Stimulated activated CD8-positive, alpha-beta memory T cell treated with anti-CD3 and anti-CD28 coated beads, Interleukin-7, amount 100 ng/mL, for 4 hours (primary cell): ENCODE measurements at regions not wholly inside any gene's neighbourhood (a gene's known extent, or its start where the extent isn't known, plus 50 kb on each side); places are given as distances from the start of the nearest gene placed in this dataset.
"Not testable (repeated sequence)": the region's sequence is repeated elsewhere in the genome, so short reads cannot be mapped to it uniquely, and the experiment has no call there.

Experiments
- DNase-seq, 2 donors: peaks; one replicate each; pipeline ENCODE4 v3.0.0-alpha.2; 2020; ENCODE audit warnings: low read depth in 2 of 2

GRCh38 chr14:43872752-43873655, 634.1 kb downstream of the FSCB start:
- no peak for DNase-seq

- DNase-seq: no peak
These were observed 634.9 kb downstream of the FSCB start for GRCh38 chr14:43872222-43872621.

GRCh38 chr14:43858981-43859380, 648.1 kb downstream of the FSCB start:
- DNase-seq: no peak

- no peak for DNase-seq
These were observed 651.5 kb downstream of the FSCB start for GRCh38 chr14:43855556-43855955.

- no peak for DNase-seq
These were observed 653.5 kb downstream of the FSCB start for GRCh38 chr14:43853541-43853940.

- DNase-seq: no peak
These were observed 703.9 kb downstream of the FSCB start for GRCh38 chr14:43803076-43803689.

- no peak for DNase-seq
These were observed 711.4 kb downstream of the FSCB start for GRCh38 chr14:43795600-43796228.

- DNase-seq: no peak
These were observed 713.5 kb downstream of the FSCB start for GRCh38 chr14:43793579-43793978.

GRCh38 chr14:43792980-43793379, 714.1 kb downstream of the FSCB start:
- DNase-seq: no peak

- DNase-seq: no peak
These were observed 716.4 kb downstream of the FSCB start for GRCh38 chr14:43790681-43791080.

GRCh38 chr14:43789458-43789857, 717.6 kb downstream of the FSCB start:
- no peak for DNase-seq

GRCh38 chr14:43786066-43786762, 720.9 kb downstream of the FSCB start:
- DNase-seq: no peak

GRCh38 chr14:43784432-43784831, 722.7 kb downstream of the FSCB start:
- not testable (repeated sequence) for DNase-seq

- DNase-seq: no peak
These were observed 728.0 kb downstream of the FSCB start for GRCh38 chr14:43778937-43779639.

- DNase-seq: no peak
These were observed 728.5 kb downstream of the FSCB start for GRCh38 chr14:43778570-43778936.

GRCh38 chr14:43765474-43765873, 741.6 kb downstream of the FSCB start:
- DNase-seq: no peak

- DNase-seq: no peak
These were observed 742.6 kb downstream of the FSCB start for GRCh38 chr14:43764433-43764832.

- no peak for DNase-seq
These were observed 751.4 kb downstream of the FSCB start for GRCh38 chr14:43755707-43756106.

- no peak for DNase-seq
These were observed 752.2 kb downstream of the FSCB start for GRCh38 chr14:43754838-43755237.

GRCh38 chr14:43745746-43746145, 761.3 kb downstream of the FSCB start:
- DNase-seq: no peak

- no peak for DNase-seq
These were observed 771.2 kb downstream of the FSCB start for GRCh38 chr14:43735932-43736331.

- no peak for DNase-seq
These were observed 777.9 kb downstream of the FSCB start for GRCh38 chr14:43729143-43729542.
